SK-N-SH (cell line): ENCODE measurements at regions not wholly inside any gene's neighbourhood (a gene's known extent, or its start where the extent isn't known, plus 50 kb on each side); places are given as distances from the start of the nearest gene placed in this dataset.

Source experiments
- CTCF ChIP-seq: fragments of 200-600 bp; sonication (generic); IDR thresholded peaks from 2 replicates; pipeline ENCODE4 v1.6.1; 2017; ENCODE audit warnings: antibody characterized with exemption, mild to moderate bottlenecking, moderate library complexity
- ELF1 ChIP-seq: IDR thresholded peaks from 2 replicates; pipeline ENCODE4 v1.4.0; 2012
- EP300 ChIP-seq, 2 experiments: IDR thresholded peaks; 2 replicates each; pipeline versions ENCODE4 v1.4.0 to v1.6.1; 2012; ENCODE audit warnings: borderline replicate concordance in 1 of 2, low read depth in 1 of 2, low read length in 1 of 2
- JUND ChIP-seq: IDR thresholded peaks from 2 replicates; pipeline ENCODE4 v1.4.0; 2012
- RAD21 ChIP-seq: IDR thresholded peaks from 2 replicates; pipeline ENCODE4 v1.6.1; 2012; ENCODE audit warnings: mild to moderate bottlenecking, low read length
- REST ChIP-seq: IDR thresholded peaks from 2 replicates; pipeline ENCODE4 v1.6.1; 2012; ENCODE audit warnings: mild to moderate bottlenecking, low read depth, low read length, moderate library complexity
- TCF12 ChIP-seq: IDR thresholded peaks from 2 replicates; pipeline ENCODE4 v1.4.0; 2012

GRCh38 chr12:24066097-24066496 lies 116.6 kb upstream of the SOX5 start:
- TF ChIP-seq CTCF (no peak), JUND (no peak), EP300 (IDR thresholded peaks at IDR 0.05; ENCODE audit: borderline replicate concordance in 1 of 2, low read depth in 1 of 2, low read length in 1 of 2) (no peak), REST (no peak), ELF1 (no peak), TCF12 (no peak), RAD21 (no peak)
